GM23338 (cell line): ENCODE measurements at regions not wholly inside any gene's neighbourhood (a gene's known extent, or its start where the extent isn't known, plus 50 kb on each side); places are given as distances from the start of the nearest gene placed in this dataset.
"Not testable (repeated sequence)": the region's sequence is repeated elsewhere in the genome, so short reads cannot be mapped to it uniquely, and the experiment has no call there.

ENCODE experiments used
- ATAC-seq: fragments of 200-7000 bp; cut with Tn5 transposase; 3 replicates; pipeline ENCODE4 v1.9.1; 2020
- DNase-seq: peaks from one replicate; pipeline ENCODE4 v3.0.0-alpha.2; 2015; ENCODE audit warnings: low spot score
- H2AFZ ChIP-seq: fragments of 200-600 bp; sonication (generic); 2 replicates; pipeline ENCODE4 v1.8.0; 2016; ENCODE audit warnings: antibody characterized with exemption, mild to moderate bottlenecking, moderate library complexity
- H3F3A ChIP-seq: fragments of 200-600 bp; sonication (generic); replicated peaks from 2 replicates; pipeline ENCODE4 v1.8.0; 2017; ENCODE audit warnings: antibody characterized with exemption, mixed run types, low read depth
- H3K27ac ChIP-seq: fragments of 200-600 bp; sonication (generic); 2 replicates; pipeline ENCODE4 v1.6.1; 2016; ENCODE audit warnings: low read depth
- H3K27me3 ChIP-seq: fragments of 200-600 bp; sonication (generic); 2 replicates; pipeline ENCODE4 v1.8.0; 2016; ENCODE audit warnings: mild to moderate bottlenecking, mixed run types, moderate library complexity; ENCODE audit not compliant: insufficient read depth
- H3K36me3 ChIP-seq: fragments of 200-600 bp; sonication (generic); 2 replicates; pipeline ENCODE4 v1.8.0; 2016; ENCODE audit warnings: mild to moderate bottlenecking; ENCODE audit not compliant: insufficient read depth
- H3K4me1 ChIP-seq: fragments of 200-600 bp; sonication (generic); 2 replicates; pipeline ENCODE4 v1.8.0; 2016; ENCODE audit warnings: mild to moderate bottlenecking, moderate library complexity; ENCODE audit not compliant: insufficient read depth
- H3K4me2 ChIP-seq: fragments of 200-600 bp; sonication (generic); 2 replicates; pipeline ENCODE4 v1.7.1; 2017; ENCODE audit warnings: mixed run types
- H3K4me3 ChIP-seq: fragments of 200-600 bp; sonication (generic); 2 replicates; pipeline ENCODE4 v1.6.1; 2016; ENCODE audit warnings: mixed run types
- H3K79me2 ChIP-seq: fragments of 200-600 bp; sonication (generic); replicated peaks from 2 replicates; pipeline ENCODE4 v1.8.0; 2017; ENCODE audit warnings: mild to moderate bottlenecking; ENCODE audit not compliant: insufficient read depth
- H3K9me2 ChIP-seq: fragments of 200-600 bp; sonication (generic); 2 replicates; pipeline ENCODE4 v1.8.0; 2017; ENCODE audit not compliant: insufficient read depth
- H4K20me1 ChIP-seq: fragments of 200-600 bp; sonication (generic); replicated peaks from 2 replicates; pipeline ENCODE4 v1.8.0; 2017; ENCODE audit warnings: mild to moderate bottlenecking; ENCODE audit not compliant: insufficient read depth
- H3K27ac Mint-ChIP-seq: 2 replicates; pipeline ENCODE4 v1.8.0; 2020; ENCODE audit warnings: inconsistent platforms, mild to moderate bottlenecking, moderate library complexity, mixed read lengths
- H3K27me3 Mint-ChIP-seq: 3 replicates; pipeline ENCODE4 v1.8.0; 2022; ENCODE audit warnings: low read depth, mild to moderate bottlenecking, moderate library complexity, mixed read lengths, inconsistent platforms; ENCODE audit not compliant: insufficient read depth, poor library complexity
- H3K36me3 Mint-ChIP-seq: 3 replicates; pipeline ENCODE4 v1.8.0; 2021; ENCODE audit warnings: low read depth, mild to moderate bottlenecking, inconsistent platforms, moderate library complexity, mixed read lengths
- H3K4me1 Mint-ChIP-seq: 3 replicates; pipeline ENCODE4 v1.8.0; 2020; ENCODE audit warnings: mild to moderate bottlenecking, inconsistent platforms, mixed read lengths
- H3K4me3 Mint-ChIP-seq: 3 replicates; pipeline ENCODE4 v1.8.0; 2021; ENCODE audit warnings: moderate library complexity, mild to moderate bottlenecking, inconsistent platforms, mixed read lengths
- H3K9me3 Mint-ChIP-seq: 3 replicates; pipeline ENCODE4 v1.8.0; 2020; ENCODE audit warnings: moderate library complexity, mild to moderate bottlenecking, inconsistent platforms, mixed read lengths
- CREB1 ChIP-seq: fragments of 250-450 bp; sonication (Bioruptor Pico); IDR thresholded peaks from 2 replicates; pipeline ENCODE4 v1.5.0; 2020; ENCODE audit warnings: low read depth, mild to moderate bottlenecking, moderate library complexity
- EZH2 ChIP-seq: fragments of 200-600 bp; sonication (generic); IDR thresholded peaks from one replicate; pipeline ENCODE4 v1.8.0; 2017; ENCODE audit warnings: antibody characterized with exemption, mild to moderate bottlenecking, low read depth; ENCODE audit not compliant: unreplicated experiment
- EZH2phosphoT487 ChIP-seq: fragments of 200-600 bp; sonication (generic); IDR thresholded peaks from one replicate; pipeline ENCODE4 v1.8.1; 2018; ENCODE audit warnings: antibody characterized with exemption; ENCODE audit not compliant: unreplicated experiment
- JUNB ChIP-seq: IDR thresholded peaks from one replicate; pipeline ENCODE4 v1.6.1; 2016; ENCODE audit warnings: antibody characterized with exemption; ENCODE audit not compliant: unreplicated experiment
- NANOG ChIP-seq: IDR thresholded peaks from 2 replicates; pipeline ENCODE4 v1.6.1; 2016; ENCODE audit warnings: antibody characterized with exemption, borderline replicate concordance
- POLR2AphosphoS5 ChIP-seq: IDR thresholded peaks from 2 replicates; pipeline ENCODE4 v1.6.1; 2016; ENCODE audit warnings: antibody characterized with exemption, low read depth
- STAT1 ChIP-seq: IDR thresholded peaks from one replicate; pipeline ENCODE4 v1.6.1; 2016; ENCODE audit warnings: antibody characterized with exemption; ENCODE audit not compliant: unreplicated experiment
- ZNF114 ChIP-seq: fragments of 250-450 bp; sonication (Bioruptor Pico); IDR thresholded peaks from 2 replicates; pipeline ENCODE4 v1.5.0; 2020; ENCODE audit warnings: mild to moderate bottlenecking, moderate library complexity
- ZNF331 ChIP-seq: fragments of 250-450 bp; sonication (Bioruptor Pico); IDR thresholded peaks from 2 replicates; pipeline ENCODE4 v1.5.0; 2020; ENCODE audit warnings: low read depth, mild to moderate bottlenecking, moderate library complexity
- TF ChIP-seq, protein P1 (sequence below), 2 experiments: fragments of 200-600 bp in 1 of 2; sonication (generic) in 1 of 2; conservative IDR thresholded peaks; 2 replicates each; pipeline versions ENCODE4 v1.5.1 to v1.6.1; 2016 to 2017; ENCODE audit warnings: antibody characterized with exemption in 2 of 2, low read depth in 2 of 2, mild to moderate bottlenecking in 2 of 2, moderate library complexity in 1 of 2
- TF ChIP-seq, protein P2 (sequence below): fragments of 250-450 bp; sonication (Bioruptor Pico); IDR thresholded peaks from 2 replicates; pipeline ENCODE4 v1.5.0; 2020; ENCODE audit warnings: mild to moderate bottlenecking, moderate library complexity
- TF ChIP-seq, protein P3 (sequence below): IDR thresholded peaks from 2 replicates; pipeline ENCODE4 v1.6.1; 2016; ENCODE audit warnings: antibody characterized with exemption

DNA sequence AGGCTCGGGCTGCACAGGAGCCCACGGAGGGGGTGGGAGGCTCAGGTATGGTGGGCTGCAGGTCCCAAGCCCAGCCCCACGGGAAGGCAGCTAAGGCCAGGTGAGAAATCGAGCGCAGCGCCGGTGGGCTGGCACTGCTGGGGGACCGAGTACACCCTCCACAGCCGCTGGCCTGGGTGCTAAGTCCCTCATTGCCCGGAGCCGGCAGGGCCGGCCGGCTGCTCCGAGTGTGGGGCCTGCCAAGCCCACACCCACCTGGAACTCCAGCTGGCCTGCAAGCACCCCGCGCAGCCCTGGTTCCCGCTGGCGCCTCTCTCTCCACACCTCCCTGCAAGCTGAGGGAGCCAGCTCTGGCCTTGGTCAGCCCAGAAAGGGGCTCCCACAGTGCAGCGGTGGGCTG lies 137.4 kb upstream of the PKP2 start:
- not testable (repeated sequence) for H4K20me1 ChIP-seq, H3K79me2 ChIP-seq, H2AFZ ChIP-seq, H3K27ac Mint-ChIP-seq, H3K27ac ChIP-seq, DNase-seq, H3K4me3 Mint-ChIP-seq, H3K4me2 ChIP-seq, H3K4me3 ChIP-seq, ATAC-seq, H3K27me3 Mint-ChIP-seq, H3K9me2 ChIP-seq, H3F3A ChIP-seq, H3K36me3 ChIP-seq, H3K4me1 ChIP-seq, H3K27me3 ChIP-seq, H3K4me1 Mint-ChIP-seq
- Mint-ChIP-seq H3K36me3 (peaks cover 30% of the 10 kb centered on the region), H3K9me3 (peaks cover 44% of the 10 kb centered on the region)

DNA sequence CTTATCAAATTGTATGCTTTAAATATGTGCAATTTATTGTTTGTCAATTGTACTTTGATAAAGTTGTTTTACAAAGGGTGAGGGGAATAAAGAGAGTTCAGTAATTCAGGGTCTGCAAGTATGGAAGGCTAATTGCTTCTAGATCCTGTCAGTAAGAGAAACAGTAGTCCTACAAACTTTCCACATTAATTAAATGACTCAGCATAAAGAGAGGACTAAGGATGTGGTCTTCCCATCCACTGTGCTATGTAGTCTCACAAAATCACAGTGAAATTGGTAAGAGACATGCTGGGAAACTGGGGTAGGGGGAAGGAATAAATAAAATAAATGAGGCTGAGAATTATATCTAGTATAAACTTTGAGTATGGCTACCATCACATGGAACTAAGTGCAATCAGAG lies 130.2 kb upstream of the PKP2 start:
- Mint-ChIP-seq H3K27me3 (no peaks in the 10 kb centered on the region), H3K9me3 (peaks cover 32% of the 10 kb centered on the region), H3K4me3 (no peak overlapping the region), H3K27ac (no peak overlapping the region), H3K4me1 (no peaks in the 10 kb centered on the region), H3K36me3 (peaks cover 10% of the 10 kb centered on the region; the same call in 2 of the 3 replicates)
- no peaks in the 10 kb centered on the region for H3K4me1 ChIP-seq
- no peaks in the 10 kb centered on the region for H4K20me1 ChIP-seq
- no peak overlapping the region for H3K27ac ChIP-seq
- no peak overlapping the region for H3K4me3 ChIP-seq
- 0 out of 2 replicates have a peak, but pooled peaks cover 6% of the 10 kb centered on the region for H3K36me3 ChIP-seq
- ATAC-seq (no peak), DNase-seq (no peak)
- no peak overlapping the region for H2AFZ ChIP-seq
- no peaks in the 10 kb centered on the region for H3K27me3 ChIP-seq
- H3K9me2 ChIP-seq, result no peaks in the 10 kb centered on the region
- H3K79me2 ChIP-seq, result no peaks in the 10 kb centered on the region
- no peak overlapping the region for H3K4me2 ChIP-seq
- no peaks in the 10 kb centered on the region for H3F3A ChIP-seq
- TF ChIP-seq POLR2AphosphoS5 (no peak), NANOG (no peak), ZNF331 (no peak), JUNB (no peak), ZNF114 (CRISPR knock-in tag) (no peak), EZH2phosphoT487 (no peak), CREB1 (CRISPR knock-in tag) (no peak), EZH2 (no peak), STAT1 (no peak)
- TF ChIP-seq, protein P1, sequence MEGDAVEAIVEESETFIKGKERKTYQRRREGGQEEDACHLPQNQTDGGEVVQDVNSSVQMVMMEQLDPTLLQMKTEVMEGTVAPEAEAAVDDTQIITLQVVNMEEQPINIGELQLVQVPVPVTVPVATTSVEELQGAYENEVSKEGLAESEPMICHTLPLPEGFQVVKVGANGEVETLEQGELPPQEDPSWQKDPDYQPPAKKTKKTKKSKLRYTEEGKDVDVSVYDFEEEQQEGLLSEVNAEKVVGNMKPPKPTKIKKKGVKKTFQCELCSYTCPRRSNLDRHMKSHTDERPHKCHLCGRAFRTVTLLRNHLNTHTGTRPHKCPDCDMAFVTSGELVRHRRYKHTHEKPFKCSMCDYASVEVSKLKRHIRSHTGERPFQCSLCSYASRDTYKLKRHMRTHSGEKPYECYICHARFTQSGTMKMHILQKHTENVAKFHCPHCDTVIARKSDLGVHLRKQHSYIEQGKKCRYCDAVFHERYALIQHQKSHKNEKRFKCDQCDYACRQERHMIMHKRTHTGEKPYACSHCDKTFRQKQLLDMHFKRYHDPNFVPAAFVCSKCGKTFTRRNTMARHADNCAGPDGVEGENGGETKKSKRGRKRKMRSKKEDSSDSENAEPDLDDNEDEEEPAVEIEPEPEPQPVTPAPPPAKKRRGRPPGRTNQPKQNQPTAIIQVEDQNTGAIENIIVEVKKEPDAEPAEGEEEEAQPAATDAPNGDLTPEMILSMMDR (conservative IDR thresholded peaks at IDR 0.05; ENCODE audit: low read depth in 2 of 2), result no peak
- TF ChIP-seq, protein P2, sequence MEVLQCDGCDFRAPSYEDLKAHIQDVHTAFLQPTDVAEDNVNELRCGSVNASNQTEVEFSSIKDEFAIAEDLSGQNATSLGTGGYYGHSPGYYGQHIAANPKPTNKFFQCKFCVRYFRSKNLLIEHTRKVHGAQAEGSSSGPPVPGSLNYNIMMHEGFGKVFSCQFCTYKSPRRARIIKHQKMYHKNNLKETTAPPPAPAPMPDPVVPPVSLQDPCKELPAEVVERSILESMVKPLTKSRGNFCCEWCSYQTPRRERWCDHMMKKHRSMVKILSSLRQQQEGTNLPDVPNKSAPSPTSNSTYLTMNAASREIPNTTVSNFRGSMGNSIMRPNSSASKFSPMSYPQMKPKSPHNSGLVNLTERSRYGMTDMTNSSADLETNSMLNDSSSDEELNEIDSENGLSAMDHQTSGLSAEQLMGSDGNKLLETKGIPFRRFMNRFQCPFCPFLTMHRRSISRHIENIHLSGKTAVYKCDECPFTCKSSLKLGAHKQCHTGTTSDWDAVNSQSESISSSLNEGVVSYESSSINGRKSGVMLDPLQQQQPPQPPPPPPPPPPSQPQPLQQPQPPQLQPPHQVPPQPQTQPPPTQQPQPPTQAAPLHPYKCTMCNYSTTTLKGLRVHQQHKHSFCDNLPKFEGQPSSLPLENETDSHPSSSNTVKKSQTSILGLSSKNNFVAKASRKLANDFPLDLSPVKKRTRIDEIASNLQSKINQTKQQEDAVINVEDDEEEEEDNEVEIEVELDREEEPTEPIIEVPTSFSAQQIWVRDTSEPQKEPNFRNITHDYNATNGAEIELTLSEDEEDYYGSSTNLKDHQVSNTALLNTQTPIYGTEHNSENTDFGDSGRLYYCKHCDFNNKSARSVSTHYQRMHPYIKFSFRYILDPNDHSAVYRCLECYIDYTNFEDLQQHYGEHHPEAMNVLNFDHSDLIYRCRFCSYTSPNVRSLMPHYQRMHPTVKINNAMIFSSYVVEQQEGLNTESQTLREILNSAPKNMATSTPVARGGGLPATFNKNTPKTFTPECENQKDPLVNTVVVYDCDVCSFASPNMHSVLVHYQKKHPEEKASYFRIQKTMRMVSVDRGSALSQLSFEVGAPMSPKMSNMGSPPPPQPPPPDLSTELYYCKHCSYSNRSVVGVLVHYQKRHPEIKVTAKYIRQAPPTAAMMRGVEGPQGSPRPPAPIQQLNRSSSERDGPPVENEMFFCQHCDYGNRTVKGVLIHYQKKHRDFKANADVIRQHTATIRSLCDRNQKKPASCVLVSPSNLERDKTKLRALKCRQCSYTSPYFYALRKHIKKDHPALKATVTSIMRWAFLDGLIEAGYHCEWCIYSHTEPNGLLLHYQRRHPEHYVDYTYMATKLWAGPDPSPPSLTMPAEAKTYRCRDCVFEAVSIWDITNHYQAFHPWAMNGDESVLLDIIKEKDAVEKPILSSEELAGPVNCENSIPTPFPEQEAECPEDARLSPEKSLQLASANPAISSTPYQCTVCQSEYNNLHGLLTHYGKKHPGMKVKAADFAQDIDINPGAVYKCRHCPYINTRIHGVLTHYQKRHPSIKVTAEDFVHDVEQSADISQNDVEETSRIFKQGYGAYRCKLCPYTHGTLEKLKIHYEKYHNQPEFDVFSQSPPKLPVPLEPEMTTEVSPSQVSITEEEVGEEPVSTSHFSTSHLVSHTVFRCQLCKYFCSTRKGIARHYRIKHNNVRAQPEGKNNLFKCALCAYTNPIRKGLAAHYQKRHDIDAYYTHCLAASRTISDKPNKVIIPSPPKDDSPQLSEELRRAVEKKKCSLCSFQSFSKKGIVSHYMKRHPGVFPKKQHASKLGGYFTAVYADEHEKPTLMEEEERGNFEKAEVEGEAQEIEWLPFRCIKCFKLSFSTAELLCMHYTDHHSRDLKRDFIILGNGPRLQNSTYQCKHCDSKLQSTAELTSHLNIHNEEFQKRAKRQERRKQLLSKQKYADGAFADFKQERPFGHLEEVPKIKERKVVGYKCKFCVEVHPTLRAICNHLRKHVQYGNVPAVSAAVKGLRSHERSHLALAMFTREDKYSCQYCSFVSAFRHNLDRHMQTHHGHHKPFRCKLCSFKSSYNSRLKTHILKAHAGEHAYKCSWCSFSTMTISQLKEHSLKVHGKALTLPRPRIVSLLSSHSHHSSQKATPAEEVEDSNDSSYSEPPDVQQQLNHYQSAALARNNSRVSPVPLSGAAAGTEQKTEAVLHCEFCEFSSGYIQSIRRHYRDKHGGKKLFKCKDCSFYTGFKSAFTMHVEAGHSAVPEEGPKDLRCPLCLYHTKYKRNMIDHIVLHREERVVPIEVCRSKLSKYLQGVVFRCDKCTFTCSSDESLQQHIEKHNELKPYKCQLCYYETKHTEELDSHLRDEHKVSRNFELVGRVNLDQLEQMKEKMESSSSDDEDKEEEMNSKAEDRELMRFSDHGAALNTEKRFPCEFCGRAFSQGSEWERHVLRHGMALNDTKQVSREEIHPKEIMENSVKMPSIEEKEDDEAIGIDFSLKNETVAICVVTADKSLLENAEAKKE, result no peak
- TF ChIP-seq, protein P3, sequence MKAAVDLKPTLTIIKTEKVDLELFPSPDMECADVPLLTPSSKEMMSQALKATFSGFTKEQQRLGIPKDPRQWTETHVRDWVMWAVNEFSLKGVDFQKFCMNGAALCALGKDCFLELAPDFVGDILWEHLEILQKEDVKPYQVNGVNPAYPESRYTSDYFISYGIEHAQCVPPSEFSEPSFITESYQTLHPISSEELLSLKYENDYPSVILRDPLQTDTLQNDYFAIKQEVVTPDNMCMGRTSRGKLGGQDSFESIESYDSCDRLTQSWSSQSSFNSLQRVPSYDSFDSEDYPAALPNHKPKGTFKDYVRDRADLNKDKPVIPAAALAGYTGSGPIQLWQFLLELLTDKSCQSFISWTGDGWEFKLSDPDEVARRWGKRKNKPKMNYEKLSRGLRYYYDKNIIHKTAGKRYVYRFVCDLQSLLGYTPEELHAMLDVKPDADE, result no peak
